ENCODE measurements at regions not wholly inside any gene's neighbourhood (a gene's known extent, or its start where the extent isn't known, plus 50 kb on each side); places are given as distances from the start of the nearest gene placed in this dataset.

- no peak for DNase-seq
Observed at GRCh38 chr5:56540266-56540665, 275.1 kb upstream of the MAP3K1 start.

- no peak for DNase-seq
Observed at GRCh38 chr5:56538580-56538979, 276.8 kb upstream of the MAP3K1 start.

- DNase-seq, result no peak
Observed at GRCh38 chr5:56535347-56535746, 280.0 kb upstream of the MAP3K1 start.

GRCh38 chr5:56534102-56534829 lies 281.1 kb upstream of the MAP3K1 start:
- DNase-seq, result no peak

GRCh38 chr5:56532466-56532865 lies 282.9 kb upstream of the MAP3K1 start:
- DNase-seq, result no peak

- no peak for DNase-seq
Observed at GRCh38 chr5:56530626-56531138, 284.7 kb upstream of the MAP3K1 start.

- no peak for DNase-seq
Observed at GRCh38 chr5:56529666-56530430, 285.5 kb upstream of the MAP3K1 start.

GRCh38 chr5:56527174-56527573 lies 288.2 kb upstream of the MAP3K1 start:
- DNase-seq, result no peak

- DNase-seq, result no peak
Observed at GRCh38 chr5:56525113-56525512, 290.2 kb upstream of the MAP3K1 start.

GRCh38 chr5:56523790-56524575 lies 290.9 kb upstream of the ANKRD55 start:
- no peak for DNase-seq

- DNase-seq, result no peak
Observed at GRCh38 chr5:56522960-56523359, 289.8 kb upstream of the ANKRD55 start.

- DNase-seq, result no peak
Observed at GRCh38 chr5:56522169-56522568, 289.0 kb upstream of the ANKRD55 start.

GRCh38 chr5:56520986-56521730 lies 288.0 kb upstream of the ANKRD55 start:
- DNase-seq, result no peak

GRCh38 chr5:56518820-56519219 lies 285.7 kb upstream of the ANKRD55 start:
- no peak for DNase-seq

- no peak for DNase-seq
Observed at GRCh38 chr5:56517011-56517416, 283.9 kb upstream of the ANKRD55 start.

- DNase-seq, result no peak
Observed at GRCh38 chr5:56516441-56516840, 283.3 kb upstream of the ANKRD55 start.

- DNase-seq, result no peak
Observed at GRCh38 chr5:56516035-56516434, 282.9 kb upstream of the ANKRD55 start.

GRCh38 chr5:56515011-56515410 lies 281.9 kb upstream of the ANKRD55 start:
- no peak for DNase-seq

- DNase-seq, result no peak
Observed at GRCh38 chr5:56514245-56514644, 281.1 kb upstream of the ANKRD55 start.

GRCh38 chr5:56513141-56513540 lies 280.0 kb upstream of the ANKRD55 start:
- DNase-seq, result no peak

- DNase-seq, result no peak
Observed at GRCh38 chr5:56512313-56512996, 279.3 kb upstream of the ANKRD55 start.

GRCh38 chr5:56511326-56511841 lies 278.3 kb upstream of the ANKRD55 start:
- DNase-seq, result no peak
